HG02678 (cell line): ENCODE measurements at regions not wholly inside any gene's neighbourhood (a gene's known extent, or its start where the extent isn't known, plus 50 kb on each side); places are given as distances from the start of the nearest gene placed in this dataset.
"Not testable (repeated sequence)": the region's sequence is repeated elsewhere in the genome, so short reads cannot be mapped to it uniquely, and the experiment has no call there.

ENCODE experiments used
- ATAC-seq: cut with Tn5 transposase; IDR thresholded peaks from one replicate; pipeline ENCODE4 v1.9.1; 2021; ENCODE audit warnings: mild to moderate bottlenecking, moderate library complexity; ENCODE audit not compliant: unreplicated experiment

- no peak for ATAC-seq
Observed at GRCh38 chr2:121063471-121063870, 221.5 kb downstream of the TFCP2L1 start.

GRCh38 chr2:121064186-121064585 lies 220.8 kb downstream of the TFCP2L1 start:
- ATAC-seq: no peak

- ATAC-seq: no peak
Observed at GRCh38 chr2:121065239-121065638, 219.8 kb downstream of the TFCP2L1 start.

GRCh38 chr2:121066526-121066925 lies 218.5 kb downstream of the TFCP2L1 start:
- ATAC-seq: no peak

GRCh38 chr2:121068851-121069250 lies 216.2 kb downstream of the TFCP2L1 start:
- ATAC-seq: no peak

- ATAC-seq: no peak
Observed at GRCh38 chr2:121069434-121069969, 215.5 kb downstream of the TFCP2L1 start.

GRCh38 chr2:121070061-121070460 lies 214.9 kb downstream of the TFCP2L1 start:
- ATAC-seq: not testable (repeated sequence)

- ATAC-seq: peak; percentile 73
Observed at GRCh38 chr2:121071034-121071504, 213.9 kb downstream of the TFCP2L1 start.

GRCh38 chr2:121072784-121073183 lies 212.2 kb downstream of the TFCP2L1 start:
- no peak for ATAC-seq

GRCh38 chr2:121073320-121074210 lies 211.4 kb downstream of the TFCP2L1 start:
- no peak for ATAC-seq

GRCh38 chr2:121074293-121074932 lies 210.6 kb downstream of the TFCP2L1 start:
- no peak for ATAC-seq

GRCh38 chr2:121075006-121075551 lies 209.9 kb downstream of the TFCP2L1 start:
- ATAC-seq: no peak

GRCh38 chr2:121075641-121076497 lies 209.1 kb downstream of the TFCP2L1 start:
- ATAC-seq: no peak

GRCh38 chr2:121076498-121076820 lies 208.5 kb downstream of the TFCP2L1 start:
- ATAC-seq: no peak

- peak; percentile 62 for ATAC-seq
Observed at GRCh38 chr2:121076885-121077549, 208.0 kb downstream of the TFCP2L1 start.

GRCh38 chr2:121078899-121079298 lies 206.1 kb downstream of the TFCP2L1 start:
- no peak for ATAC-seq

GRCh38 chr2:121080013-121080772 lies 204.8 kb downstream of the TFCP2L1 start:
- no peak for ATAC-seq

GRCh38 chr2:121081701-121082100 lies 203.3 kb downstream of the TFCP2L1 start:
- ATAC-seq: no peak

GRCh38 chr2:121082191-121082590 lies 202.8 kb downstream of the TFCP2L1 start:
- no peak for ATAC-seq
